ENCODE measurements at regions not wholly inside any gene's neighbourhood (a gene's known extent, or its start where the extent isn't known, plus 50 kb on each side); places are given as distances from the start of the nearest gene placed in this dataset.

- no peaks in the 10 kb centered on the region for H3K36me3 ChIP-seq (replicated peaks; ENCODE audit: insufficient read depth, low read length)
- H3K4me2 ChIP-seq (ENCODE audit: low read depth, low read length) = no peak overlapping the region
- TF ChIP-seq EZH2 (optimal IDR thresholded peaks at IDR 0.05; ENCODE audit: low read depth, low read length) = no peak
- TF ChIP-seq, protein P1, sequence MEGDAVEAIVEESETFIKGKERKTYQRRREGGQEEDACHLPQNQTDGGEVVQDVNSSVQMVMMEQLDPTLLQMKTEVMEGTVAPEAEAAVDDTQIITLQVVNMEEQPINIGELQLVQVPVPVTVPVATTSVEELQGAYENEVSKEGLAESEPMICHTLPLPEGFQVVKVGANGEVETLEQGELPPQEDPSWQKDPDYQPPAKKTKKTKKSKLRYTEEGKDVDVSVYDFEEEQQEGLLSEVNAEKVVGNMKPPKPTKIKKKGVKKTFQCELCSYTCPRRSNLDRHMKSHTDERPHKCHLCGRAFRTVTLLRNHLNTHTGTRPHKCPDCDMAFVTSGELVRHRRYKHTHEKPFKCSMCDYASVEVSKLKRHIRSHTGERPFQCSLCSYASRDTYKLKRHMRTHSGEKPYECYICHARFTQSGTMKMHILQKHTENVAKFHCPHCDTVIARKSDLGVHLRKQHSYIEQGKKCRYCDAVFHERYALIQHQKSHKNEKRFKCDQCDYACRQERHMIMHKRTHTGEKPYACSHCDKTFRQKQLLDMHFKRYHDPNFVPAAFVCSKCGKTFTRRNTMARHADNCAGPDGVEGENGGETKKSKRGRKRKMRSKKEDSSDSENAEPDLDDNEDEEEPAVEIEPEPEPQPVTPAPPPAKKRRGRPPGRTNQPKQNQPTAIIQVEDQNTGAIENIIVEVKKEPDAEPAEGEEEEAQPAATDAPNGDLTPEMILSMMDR (IDR thresholded peaks at IDR 0.05; ENCODE audit: low read length) = no peak
- no peak for TF ChIP-seq EZH2phosphoT487 (IDR thresholded peaks at IDR 0.05; ENCODE audit: low read length)
- H3K4me3 ChIP-seq (ENCODE audit: low read length) = no peak overlapping the region
- no peak for DNase-seq
- H2AFZ ChIP-seq (ENCODE audit: low read length) = no peak overlapping the region
- H3K9me3 ChIP-seq (replicated peaks; ENCODE audit: insufficient read depth, low read length) = no peaks in the 10 kb centered on the region
- H3K79me2 ChIP-seq (ENCODE audit: low read length) = no peaks in the 10 kb centered on the region
- no peaks in the 10 kb centered on the region for H3K27me3 ChIP-seq (replicated peaks; ENCODE audit: insufficient read depth, low read length)
- no peaks in the 10 kb centered on the region for H3F3A ChIP-seq (ENCODE audit: insufficient read depth, low read length)
- no peak overlapping the region for H3K9ac ChIP-seq (ENCODE audit: low read length)
- H3K27ac ChIP-seq (ENCODE audit: low read length) = no peak overlapping the region
- H4K20me1 ChIP-seq (ENCODE audit: insufficient read depth, low read length) = no peaks in the 10 kb centered on the region
- H3K4me1 ChIP-seq (ENCODE audit: low read length) = no peaks in the 10 kb centered on the region
- H3K9me2 ChIP-seq (replicated peaks; ENCODE audit: insufficient read depth, low read length) = no peaks in the 10 kb centered on the region
Observed at GRCh38 chr6:3577517-3577916, 120.7 kb upstream of the SLC22A23 start.

GRCh38 chr6:3575701-3576100, 118.9 kb upstream of the SLC22A23 start:
- no peaks in the 10 kb centered on the region for H3K4me1 ChIP-seq (ENCODE audit: low read length)
- no peak overlapping the region for H3K27ac ChIP-seq (ENCODE audit: low read length)
- H4K20me1 ChIP-seq (ENCODE audit: insufficient read depth, low read length) = no peaks in the 10 kb centered on the region
- H3K79me2 ChIP-seq (ENCODE audit: low read length) = no peaks in the 10 kb centered on the region
- H3K9ac ChIP-seq (ENCODE audit: low read length) = no peak overlapping the region
- no peaks in the 10 kb centered on the region for H3K27me3 ChIP-seq (replicated peaks; ENCODE audit: insufficient read depth, low read length)
- H2AFZ ChIP-seq (ENCODE audit: low read length) = no peak overlapping the region
- H3K4me2 ChIP-seq (ENCODE audit: low read depth, low read length) = no peak overlapping the region
- no peaks in the 10 kb centered on the region for H3F3A ChIP-seq (ENCODE audit: insufficient read depth, low read length)
- H3K9me2 ChIP-seq (replicated peaks; ENCODE audit: insufficient read depth, low read length) = no peaks in the 10 kb centered on the region
- H3K4me3 ChIP-seq (ENCODE audit: low read length) = no peak overlapping the region
- H3K9me3 ChIP-seq (replicated peaks; ENCODE audit: insufficient read depth, low read length) = no peaks in the 10 kb centered on the region
- TF ChIP-seq, protein P1 (IDR thresholded peaks at IDR 0.05; ENCODE audit: low read length) = no peak
- TF ChIP-seq EZH2phosphoT487 (IDR thresholded peaks at IDR 0.05; ENCODE audit: low read length) (no peak), EZH2 (optimal IDR thresholded peaks at IDR 0.05; ENCODE audit: low read depth, low read length) (no peak)
- H3K36me3 ChIP-seq (replicated peaks; ENCODE audit: insufficient read depth, low read length) = no peaks in the 10 kb centered on the region
- no peak for DNase-seq

- H3K9ac ChIP-seq (ENCODE audit: low read length) = no peak overlapping the region
- H3K4me3 ChIP-seq (ENCODE audit: low read length) = no peak overlapping the region
- H3K9me3 ChIP-seq (replicated peaks; ENCODE audit: insufficient read depth, low read length) = no peaks in the 10 kb centered on the region
- TF ChIP-seq, protein P1 (IDR thresholded peaks at IDR 0.05; ENCODE audit: low read length) = no peak
- TF ChIP-seq EZH2 (optimal IDR thresholded peaks at IDR 0.05; ENCODE audit: low read depth, low read length) (no peak), EZH2phosphoT487 (IDR thresholded peaks at IDR 0.05; ENCODE audit: low read length) (no peak)
- no peaks in the 10 kb centered on the region for H3K9me2 ChIP-seq (replicated peaks; ENCODE audit: insufficient read depth, low read length)
- no peaks in the 10 kb centered on the region for H3F3A ChIP-seq (ENCODE audit: insufficient read depth, low read length)
- H4K20me1 ChIP-seq (ENCODE audit: insufficient read depth, low read length) = no peaks in the 10 kb centered on the region
- no peaks in the 10 kb centered on the region for H3K79me2 ChIP-seq (ENCODE audit: low read length)
- no peaks in the 10 kb centered on the region for H3K4me1 ChIP-seq (ENCODE audit: low read length)
- H3K36me3 ChIP-seq (replicated peaks; ENCODE audit: insufficient read depth, low read length) = no peaks in the 10 kb centered on the region
- no peak overlapping the region for H3K27ac ChIP-seq (ENCODE audit: low read length)
- no peak for DNase-seq
- no peak overlapping the region for H2AFZ ChIP-seq (ENCODE audit: low read length)
- H3K27me3 ChIP-seq (replicated peaks; ENCODE audit: insufficient read depth, low read length) = no peaks in the 10 kb centered on the region
- no peak overlapping the region for H3K4me2 ChIP-seq (ENCODE audit: low read depth, low read length)
Observed at GRCh38 chr6:3575166-3575565, 118.3 kb upstream of the SLC22A23 start.
